ENCODE measurements at regions not wholly inside any gene's neighbourhood (a gene's known extent, or its start where the extent isn't known, plus 50 kb on each side); places are given as distances from the start of the nearest gene placed in this dataset.

- DNase-seq (ENCODE audit: low read depth in 1 of 2, low spot score in 1 of 2), result no peak
- in situ Hi-C loops (cut with HindIII; ENCODE audit: low pct_unique_long_range_greater_than_20kb, low sequenced_read_pairs), result no loop called here
- no peak for TF ChIP-seq JUND (IDR thresholded peaks at IDR 0.05; ENCODE audit: low read depth)
Observed at GRCh38 chr5:60529001-60529400, 171.0 kb downstream of the DEPDC1B start.

- in situ Hi-C loops (cut with HindIII; ENCODE audit: low pct_unique_long_range_greater_than_20kb, low sequenced_read_pairs), result no loop called here
- DNase-seq (ENCODE audit: low read depth in 1 of 2, low spot score in 1 of 2), result no peak
- TF ChIP-seq JUND (IDR thresholded peaks at IDR 0.05; ENCODE audit: low read depth), result no peak
Observed at GRCh38 chr5:60527072-60527471, 172.9 kb downstream of the DEPDC1B start.

GRCh38 chr5:60526336-60526875, 173.6 kb downstream of the DEPDC1B start:
- in situ Hi-C loops (cut with HindIII; ENCODE audit: low pct_unique_long_range_greater_than_20kb, low sequenced_read_pairs), result no loop called here

GRCh38 chr5:60522292-60522905, 177.6 kb downstream of the DEPDC1B start:
- TF ChIP-seq JUND (IDR thresholded peaks at IDR 0.05; ENCODE audit: low read depth), result no peak
- in situ Hi-C loops (cut with HindIII; ENCODE audit: low pct_unique_long_range_greater_than_20kb, low sequenced_read_pairs), result no loop called here
- no peak for DNase-seq (ENCODE audit: low read depth in 1 of 2, low spot score in 1 of 2)

More at GRCh38 chr5:60526336-60526875, 173.6 kb downstream of the DEPDC1B start:
- TF ChIP-seq JUND (IDR thresholded peaks at IDR 0.05; ENCODE audit: low read depth), result no peak
- no peak for DNase-seq (ENCODE audit: low read depth in 1 of 2, low spot score in 1 of 2)

GRCh38 chr5:60521376-60522291, 178.3 kb downstream of the DEPDC1B start:
- in situ Hi-C loops (cut with HindIII; ENCODE audit: low pct_unique_long_range_greater_than_20kb, low sequenced_read_pairs), result no loop called here

GRCh38 chr5:60520451-60521227, 179.3 kb downstream of the DEPDC1B start:
- DNase-seq (ENCODE audit: low read depth in 1 of 2, low spot score in 1 of 2), result no peak
- in situ Hi-C loops (cut with HindIII; ENCODE audit: low pct_unique_long_range_greater_than_20kb, low sequenced_read_pairs), result no loop called here
- TF ChIP-seq JUND (IDR thresholded peaks at IDR 0.05; ENCODE audit: low read depth), result no peak

More at GRCh38 chr5:60521376-60522291, 178.3 kb downstream of the DEPDC1B start:
- TF ChIP-seq JUND (IDR thresholded peaks at IDR 0.05; ENCODE audit: low read depth), result no peak
- DNase-seq (ENCODE audit: low read depth in 1 of 2, low spot score in 1 of 2), result no peak

GRCh38 chr5:60519372-60519771, 180.6 kb downstream of the DEPDC1B start:
- TF ChIP-seq JUND (IDR thresholded peaks at IDR 0.05; ENCODE audit: low read depth), result no peak
- no peak for DNase-seq (ENCODE audit: low read depth in 1 of 2, low spot score in 1 of 2)
- in situ Hi-C loops (cut with HindIII; ENCODE audit: low pct_unique_long_range_greater_than_20kb, low sequenced_read_pairs), result no loop called here

GRCh38 chr5:60517850-60518249, 182.1 kb downstream of the DEPDC1B start:
- no peak for TF ChIP-seq JUND (IDR thresholded peaks at IDR 0.05; ENCODE audit: low read depth)
- no peak for DNase-seq (ENCODE audit: low read depth in 1 of 2, low spot score in 1 of 2)
- in situ Hi-C loops (cut with HindIII; ENCODE audit: low pct_unique_long_range_greater_than_20kb, low sequenced_read_pairs), result no loop called here

GRCh38 chr5:60517094-60517694, 182.8 kb downstream of the DEPDC1B start:
- no peak for DNase-seq (ENCODE audit: low read depth in 1 of 2, low spot score in 1 of 2)
- no peak for TF ChIP-seq JUND (IDR thresholded peaks at IDR 0.05; ENCODE audit: low read depth)
- in situ Hi-C loops (cut with HindIII; ENCODE audit: low pct_unique_long_range_greater_than_20kb, low sequenced_read_pairs), result no loop called here

GRCh38 chr5:60516688-60517087, 183.3 kb downstream of the DEPDC1B start:
- no peak for TF ChIP-seq JUND (IDR thresholded peaks at IDR 0.05; ENCODE audit: low read depth)

GRCh38 chr5:60514152-60514551, 185.8 kb downstream of the DEPDC1B start:
- no peak for DNase-seq (ENCODE audit: low read depth in 1 of 2, low spot score in 1 of 2)
- no peak for TF ChIP-seq JUND (IDR thresholded peaks at IDR 0.05; ENCODE audit: low read depth)
- in situ Hi-C loops (cut with HindIII; ENCODE audit: low pct_unique_long_range_greater_than_20kb, low sequenced_read_pairs), result no loop called here

More at GRCh38 chr5:60516688-60517087, 183.3 kb downstream of the DEPDC1B start:
- no peak for DNase-seq (ENCODE audit: low read depth in 1 of 2, low spot score in 1 of 2)
- in situ Hi-C loops (cut with HindIII; ENCODE audit: low pct_unique_long_range_greater_than_20kb, low sequenced_read_pairs), result no loop called here

GRCh38 chr5:60512117-60512516, 187.8 kb downstream of the DEPDC1B start:
- TF ChIP-seq JUND (IDR thresholded peaks at IDR 0.05; ENCODE audit: low read depth), result no peak
- DNase-seq (ENCODE audit: low read depth in 1 of 2, low spot score in 1 of 2), result no peak
- in situ Hi-C loops (cut with HindIII; ENCODE audit: low pct_unique_long_range_greater_than_20kb, low sequenced_read_pairs), result no loop called here

Data from T47D (cell line).